A204.1 (cell line): ENCODE measurements at regions not wholly inside any gene's neighbourhood (a gene's known extent, or its start where the extent isn't known, plus 50 kb on each side); places are given as distances from the start of the nearest gene placed in this dataset.

Experiments used
- FAIRE-seq: peaks from 2 replicates; lab custom pipeline; 2012; peaks lifted over from hg19 to GRCh38; lab: Jason Lieb, UNC

GRCh38 chr5:10073441-10074104 is 176.1 kb downstream of the ATPSCKMT start:
- FAIRE-seq: no peak

GRCh38 chr5:10069637-10070313 is 179.9 kb downstream of the ATPSCKMT start:
- no peak for FAIRE-seq

GRCh38 chr5:10065428-10066000 is 184.2 kb downstream of the ATPSCKMT start:
- FAIRE-seq: no peak

GRCh38 chr5:10064546-10065195 is 185.0 kb downstream of the ATPSCKMT start:
- no peak for FAIRE-seq

GRCh38 chr5:10063997-10064396 is 185.7 kb downstream of the ATPSCKMT start:
- no peak for FAIRE-seq

GRCh38 chr5:10059980-10060379 is 189.7 kb downstream of the ATPSCKMT start:
- FAIRE-seq: no peak

GRCh38 chr5:10059556-10059955 is 190.1 kb downstream of the ATPSCKMT start:
- FAIRE-seq: no peak

- no peak for FAIRE-seq
Observed at GRCh38 chr5:10057356-10057755, 192.3 kb downstream of the ATPSCKMT start.

GRCh38 chr5:10056228-10056760 is 193.4 kb downstream of the ATPSCKMT start:
- FAIRE-seq: no peak

GRCh38 chr5:10049858-10050455 is 199.7 kb downstream of the ATPSCKMT start:
- no peak for FAIRE-seq

- no peak for FAIRE-seq
Observed at GRCh38 chr5:10046676-10047075, 203.0 kb downstream of the ATPSCKMT start.

GRCh38 chr5:10045376-10045775 is 204.3 kb downstream of the ATPSCKMT start:
- FAIRE-seq: no peak

- FAIRE-seq: no peak
Observed at GRCh38 chr5:10036136-10036815, 213.4 kb downstream of the ATPSCKMT start.

GRCh38 chr5:10034001-10034400 is 215.7 kb downstream of the ATPSCKMT start:
- FAIRE-seq: no peak

GRCh38 chr5:10031817-10032216 is 217.9 kb downstream of the ATPSCKMT start:
- no peak for FAIRE-seq

GRCh38 chr5:10030219-10030831 is 219.4 kb downstream of the ATPSCKMT start:
- no peak for FAIRE-seq

GRCh38 chr5:10023494-10023893 is 226.2 kb downstream of the ATPSCKMT start:
- FAIRE-seq: no peak

- no peak for FAIRE-seq
Observed at GRCh38 chr5:10021248-10021647, 228.4 kb downstream of the ATPSCKMT start.

GRCh38 chr5:10019236-10019635 is 230.5 kb downstream of the ATPSCKMT start:
- FAIRE-seq: no peak

GRCh38 chr5:10018201-10019069 is 231.3 kb downstream of the ATPSCKMT start:
- no peak for FAIRE-seq
